Loucy (cell line): ENCODE measurements at regions not wholly inside any gene's neighbourhood (a gene's known extent, or its start where the extent isn't known, plus 50 kb on each side); places are given as distances from the start of the nearest gene placed in this dataset.

Experiments used
- H2AFZ ChIP-seq: fragments of 200-600 bp; sonication (generic); 2 replicates; pipeline ENCODE4 v1.6.0; 2016; ENCODE audit warnings: antibody characterized with exemption, mild to moderate bottlenecking, low read length, moderate library complexity
- H3F3A ChIP-seq: fragments of 200-600 bp; 2 replicates; pipeline ENCODE4 v1.6.0; 2016; ENCODE audit warnings: antibody characterized with exemption, low read depth, mild to moderate bottlenecking
- H3K27me3 ChIP-seq: fragments of 200-600 bp; sonication (generic); 2 replicates; pipeline ENCODE4 v1.6.1; 2014; ENCODE audit warnings: low read length, mild to moderate bottlenecking; ENCODE audit not compliant: insufficient read depth, poor library complexity, severe bottlenecking
- H3K36me3 ChIP-seq: fragments of 200-600 bp; sonication (generic); 2 replicates; pipeline ENCODE4 v1.6.1; 2016; ENCODE audit warnings: low read length; ENCODE audit not compliant: insufficient read depth
- H3K4me1 ChIP-seq: fragments of 200-600 bp; sonication (generic); 2 replicates; pipeline ENCODE4 v1.5.1; 2014; ENCODE audit warnings: low read length, mild to moderate bottlenecking; ENCODE audit not compliant: insufficient read depth, poor library complexity, severe bottlenecking
- H3K4me2 ChIP-seq: fragments of 200-600 bp; sonication (generic); 2 replicates; pipeline ENCODE4 v1.6.0; 2014; ENCODE audit warnings: antibody characterized with exemption, low read length, low read depth, mild to moderate bottlenecking; ENCODE audit not compliant: poor library complexity, severe bottlenecking
- H3K4me3 ChIP-seq: fragments of 200-600 bp; sonication (generic); 2 replicates; pipeline ENCODE4 v1.5.1; 2014; ENCODE audit warnings: low read length, mild to moderate bottlenecking, mixed read lengths; ENCODE audit not compliant: poor library complexity, severe bottlenecking
- H3K79me2 ChIP-seq: fragments of 200-600 bp; sonication (generic); 2 replicates; pipeline ENCODE4 v1.6.1; 2014; ENCODE audit warnings: low read length; ENCODE audit not compliant: insufficient read depth
- H3K9ac ChIP-seq: fragments of 200-600 bp; sonication (generic); 2 replicates; pipeline ENCODE4 v1.6.0; 2014; ENCODE audit warnings: mild to moderate bottlenecking, low read depth, low read length, moderate library complexity; ENCODE audit not compliant: poor library complexity, severe bottlenecking
- H3K9me2 ChIP-seq: fragments of 200-600 bp; sonication (generic); replicated peaks from 2 replicates; pipeline ENCODE4 v1.6.1; 2016; ENCODE audit warnings: low read depth, low read length, mixed read lengths
- H3K9me3 ChIP-seq: fragments of 200-600 bp; sonication (generic); 2 replicates; pipeline ENCODE4 v1.6.1; 2014; ENCODE audit warnings: mild to moderate bottlenecking, antibody characterized with exemption, low read length, low read depth; ENCODE audit not compliant: insufficient read depth
- H4K20me1 ChIP-seq: fragments of 200-600 bp; sonication (generic); 2 replicates; pipeline ENCODE4 v1.6.0; 2014; ENCODE audit warnings: antibody characterized with exemption, low read length, mild to moderate bottlenecking; ENCODE audit not compliant: insufficient read depth, poor library complexity, severe bottlenecking
- EZH2phosphoT487 ChIP-seq: fragments of 200-600 bp; IDR thresholded peaks from 2 replicates; pipeline ENCODE4 v1.6.1; 2018; ENCODE audit warnings: antibody characterized with exemption, mild to moderate bottlenecking, moderate library complexity, borderline replicate concordance
- TF ChIP-seq, protein P1 (sequence below): fragments of 200-600 bp; sonication (generic); conservative IDR thresholded peaks from 2 replicates; pipeline ENCODE4 v1.5.1; 2014; ENCODE audit warnings: mild to moderate bottlenecking, antibody characterized with exemption, low read length

DNA sequence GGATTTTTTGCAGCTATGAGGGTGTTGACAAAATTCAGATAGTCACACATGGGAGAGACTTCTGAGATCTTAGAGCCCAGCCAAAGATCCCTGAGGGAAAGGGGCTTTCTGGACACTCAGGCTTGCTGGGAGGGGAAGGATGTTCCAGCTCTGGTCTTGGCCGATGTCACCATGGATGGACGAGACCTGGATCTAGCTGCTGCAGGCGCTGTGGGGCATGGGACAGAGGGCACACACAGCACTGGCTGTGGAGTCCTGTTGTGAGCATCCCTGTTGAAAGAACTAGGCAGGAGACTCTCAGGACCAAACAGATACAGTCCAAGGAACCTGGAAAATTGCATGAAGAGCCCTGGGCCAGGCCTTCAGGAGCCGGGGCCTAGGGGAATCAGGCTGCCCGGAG is 80.1 kb upstream of the SDK2 start:
- TF ChIP-seq, protein P1, sequence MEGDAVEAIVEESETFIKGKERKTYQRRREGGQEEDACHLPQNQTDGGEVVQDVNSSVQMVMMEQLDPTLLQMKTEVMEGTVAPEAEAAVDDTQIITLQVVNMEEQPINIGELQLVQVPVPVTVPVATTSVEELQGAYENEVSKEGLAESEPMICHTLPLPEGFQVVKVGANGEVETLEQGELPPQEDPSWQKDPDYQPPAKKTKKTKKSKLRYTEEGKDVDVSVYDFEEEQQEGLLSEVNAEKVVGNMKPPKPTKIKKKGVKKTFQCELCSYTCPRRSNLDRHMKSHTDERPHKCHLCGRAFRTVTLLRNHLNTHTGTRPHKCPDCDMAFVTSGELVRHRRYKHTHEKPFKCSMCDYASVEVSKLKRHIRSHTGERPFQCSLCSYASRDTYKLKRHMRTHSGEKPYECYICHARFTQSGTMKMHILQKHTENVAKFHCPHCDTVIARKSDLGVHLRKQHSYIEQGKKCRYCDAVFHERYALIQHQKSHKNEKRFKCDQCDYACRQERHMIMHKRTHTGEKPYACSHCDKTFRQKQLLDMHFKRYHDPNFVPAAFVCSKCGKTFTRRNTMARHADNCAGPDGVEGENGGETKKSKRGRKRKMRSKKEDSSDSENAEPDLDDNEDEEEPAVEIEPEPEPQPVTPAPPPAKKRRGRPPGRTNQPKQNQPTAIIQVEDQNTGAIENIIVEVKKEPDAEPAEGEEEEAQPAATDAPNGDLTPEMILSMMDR, result no peak
- TF ChIP-seq EZH2phosphoT487, result no peak
- Histone ChIP-seq H3K4me3 (no peak overlapping the region), H3K79me2 (no peaks in the 10 kb centered on the region), H3K4me2 (no peak overlapping the region), H3K4me1 (peaks cover 32% of the 10 kb centered on the region), H3F3A (no peaks in the 10 kb centered on the region), H3K27me3 (no peaks in the 10 kb centered on the region), H3K9ac (no peak overlapping the region), H4K20me1 (no peaks in the 10 kb centered on the region), H3K36me3 (no peaks in the 10 kb centered on the region), H2AFZ (no peak overlapping the region), H3K9me2 (no peaks in the 10 kb centered on the region), H3K9me3 (no peaks in the 10 kb centered on the region)

DNA sequence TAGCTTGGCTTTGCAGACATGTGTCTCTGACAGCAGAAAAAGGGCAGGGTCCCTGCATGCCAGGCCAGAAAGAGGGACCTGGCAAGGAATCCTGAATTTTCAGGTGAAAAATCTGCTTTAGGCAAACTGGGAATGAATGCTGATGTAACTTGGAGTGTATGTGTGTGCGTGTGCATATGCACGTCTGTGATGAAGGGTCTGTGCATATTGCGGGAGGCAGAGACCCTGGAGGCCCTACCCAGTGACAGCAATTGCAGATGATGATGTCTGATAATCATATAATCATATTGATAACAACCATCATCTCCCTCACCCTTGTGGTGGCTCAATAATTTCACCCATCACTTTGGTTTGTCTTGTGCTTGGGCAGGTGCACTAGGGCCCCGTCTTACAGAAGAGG is 80.7 kb upstream of the SDK2 start:
- no peaks in the 10 kb centered on the region for H3K9me2 ChIP-seq
- H3K4me3 ChIP-seq, result no peak overlapping the region
- H3K9ac ChIP-seq, result no peak overlapping the region
- H3K36me3 ChIP-seq, result no peaks in the 10 kb centered on the region
- H3K4me2 ChIP-seq, result no peak overlapping the region
- no peaks in the 10 kb centered on the region for H4K20me1 ChIP-seq
- no peaks in the 10 kb centered on the region for H3K27me3 ChIP-seq
- no peaks in the 10 kb centered on the region for H3K9me3 ChIP-seq
- TF ChIP-seq EZH2phosphoT487, result no peak
- TF ChIP-seq, protein P1, result no peak
- no peaks in the 10 kb centered on the region for H3F3A ChIP-seq
- peaks cover 25% of the 10 kb centered on the region for H3K4me1 ChIP-seq
- H3K79me2 ChIP-seq, result no peaks in the 10 kb centered on the region
- H2AFZ ChIP-seq, result no peak overlapping the region

GRCh38 chr17:73725794-73726515 is 81.7 kb upstream of the SDK2 start:
- H3K9me3 ChIP-seq, result no peaks in the 10 kb centered on the region
- no peaks in the 10 kb centered on the region for H4K20me1 ChIP-seq
- no peak overlapping the region for H2AFZ ChIP-seq
- no peaks in the 10 kb centered on the region for H3K9me2 ChIP-seq
- H3K79me2 ChIP-seq, result no peaks in the 10 kb centered on the region
- no peak overlapping the region for H3K4me2 ChIP-seq
- no peaks in the 10 kb centered on the region for H3F3A ChIP-seq
- H3K27me3 ChIP-seq, result no peaks in the 10 kb centered on the region
- H3K4me1 ChIP-seq, result peaks cover 16% of the 10 kb centered on the region
- no peak overlapping the region for H3K4me3 ChIP-seq
- H3K36me3 ChIP-seq, result no peaks in the 10 kb centered on the region
- H3K9ac ChIP-seq, result no peak overlapping the region
- TF ChIP-seq, protein P1, result no peak
- no peak for TF ChIP-seq EZH2phosphoT487
